ENCODE measurements at regions not wholly inside any gene's neighbourhood (a gene's known extent, or its start where the extent isn't known, plus 50 kb on each side); places are given as distances from the start of the nearest gene placed in this dataset.
"Not testable (repeated sequence)": the region's sequence is repeated elsewhere in the genome, so short reads cannot be mapped to it uniquely, and the experiment has no call there.

- no CpG with 5 or more reads among the region's 30 CpGs for WGBS (ENCODE audit: insufficient coverage, low lambda C conversion rate)
- no peak overlapping the region for H3K27ac ChIP-seq (ENCODE audit: low read length)
Measured at GRCh38 chr13:80705371-80706163, 364.6 kb upstream of the SPRY2 start.

DNA sequence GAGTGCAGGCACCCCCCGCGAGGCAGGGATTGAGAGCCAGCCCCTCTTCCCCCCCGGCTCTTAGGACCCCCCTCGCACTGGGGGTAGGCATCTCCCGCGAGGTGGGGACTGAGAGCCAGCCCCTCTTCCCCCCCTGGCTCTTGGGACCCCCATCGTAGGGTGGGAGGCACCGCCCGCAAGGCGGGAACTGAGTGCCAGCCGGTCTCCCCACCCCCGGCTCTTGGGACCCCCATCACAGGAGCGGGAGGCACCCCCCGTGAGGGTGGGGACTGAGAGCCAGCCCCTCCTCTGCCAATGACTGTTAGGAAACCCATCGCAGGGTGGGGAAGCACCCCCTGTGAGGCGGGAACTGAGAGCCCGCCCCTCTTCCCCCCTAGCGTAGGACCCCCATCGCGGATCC lies 363.4 kb upstream of the SPRY2 start:
- Histone ChIP-seq H3K4me3 (ENCODE audit: low read length) (no peak overlapping the region), H3K36me3 (ENCODE audit: control insufficient read depth, insufficient read depth, low read length) (no peaks in the 10 kb centered on the region), H3K9me3 (ENCODE audit: control insufficient read depth, low read depth, low read length) (peaks cover 29% of the 10 kb centered on the region), H3K27ac (ENCODE audit: low read length) (no peak overlapping the region), H3K4me1 (ENCODE audit: control insufficient read depth, insufficient read depth, low read length) (no peaks in the 10 kb centered on the region), H3K27me3 (ENCODE audit: control insufficient read depth, insufficient read depth, low read length) (no peaks in the 10 kb centered on the region)
- no CpG with 5 or more reads among the region's 20 CpGs for WGBS (ENCODE audit: insufficient coverage, low lambda C conversion rate)
- DNase-seq = no peak

More at GRCh38 chr13:80705371-80706163, 364.6 kb upstream of the SPRY2 start:
- Histone ChIP-seq H3K9me3 (ENCODE audit: control insufficient read depth, low read depth, low read length) (peaks cover 29% of the 10 kb centered on the region), H3K4me1 (ENCODE audit: control insufficient read depth, insufficient read depth, low read length) (no peaks in the 10 kb centered on the region), H3K36me3 (ENCODE audit: control insufficient read depth, insufficient read depth, low read length) (no peaks in the 10 kb centered on the region), H3K27me3 (ENCODE audit: control insufficient read depth, insufficient read depth, low read length) (no peaks in the 10 kb centered on the region), H3K4me3 (ENCODE audit: low read length) (no peak overlapping the region)
- DNase-seq = no peak

DNA sequence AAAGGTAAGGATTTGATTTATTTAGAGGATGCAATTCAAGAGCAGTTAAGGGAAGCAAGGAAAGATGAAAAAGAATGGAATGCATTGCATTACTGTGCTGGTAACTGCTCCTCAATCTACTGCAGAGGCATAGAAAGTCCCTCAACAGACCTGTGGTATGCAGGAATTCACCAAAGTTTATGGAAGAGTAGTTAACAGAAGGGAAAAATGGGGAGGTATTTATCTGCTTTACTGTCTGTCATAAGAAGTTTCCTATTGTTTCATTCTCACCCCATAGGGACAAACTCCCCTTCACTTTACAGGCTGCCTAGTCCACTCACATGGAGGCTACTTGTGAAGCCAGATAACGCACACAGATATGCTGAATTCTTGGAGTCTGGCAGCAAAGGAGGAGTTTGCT lies 354.9 kb upstream of the SPRY2 start:
- H3K4me1 ChIP-seq (ENCODE audit: control insufficient read depth, insufficient read depth, low read length) = no peaks in the 10 kb centered on the region
- no peak overlapping the region for H3K4me3 ChIP-seq (ENCODE audit: low read length)
- no peak overlapping the region for H3K27ac ChIP-seq (ENCODE audit: low read length)
- DNase-seq = no peak
- no peaks in the 10 kb centered on the region for H3K9me3 ChIP-seq (ENCODE audit: control insufficient read depth, low read depth, low read length)
- H3K36me3 ChIP-seq (ENCODE audit: control insufficient read depth, insufficient read depth, low read length) = no peaks in the 10 kb centered on the region
- no CpG with 5 or more reads among the region's 1 CpG for WGBS (ENCODE audit: insufficient coverage, low lambda C conversion rate)
- no peaks in the 10 kb centered on the region for H3K27me3 ChIP-seq (ENCODE audit: control insufficient read depth, insufficient read depth, low read length)

DNA sequence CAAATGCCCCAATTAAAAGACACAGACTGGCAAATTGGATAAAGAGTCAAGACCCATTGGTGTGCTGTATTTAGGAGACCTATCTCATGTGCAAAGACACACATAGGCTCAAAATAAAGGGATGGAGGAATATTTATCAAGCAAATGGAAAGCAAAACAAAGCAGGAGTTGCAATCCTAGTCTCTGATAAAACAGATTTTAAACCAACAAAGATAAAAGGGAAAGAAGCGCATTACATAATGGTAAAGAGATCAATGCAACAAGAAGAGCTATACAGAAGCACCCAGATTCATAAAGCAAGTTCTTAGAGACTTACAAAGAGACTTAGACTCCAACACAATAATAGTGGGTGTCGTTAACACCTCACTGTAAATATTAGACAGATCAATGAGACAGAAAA lies 350.9 kb upstream of the SPRY2 start:
- H3K4me3 ChIP-seq (ENCODE audit: low read length); H3K27ac ChIP-seq (ENCODE audit: low read length); H3K36me3 ChIP-seq (ENCODE audit: control insufficient read depth, insufficient read depth, low read length); H3K27me3 ChIP-seq (ENCODE audit: control insufficient read depth, insufficient read depth, low read length); H3K9me3 ChIP-seq (ENCODE audit: control insufficient read depth, low read depth, low read length); DNase-seq; H3K4me1 ChIP-seq (ENCODE audit: control insufficient read depth, insufficient read depth, low read length): not testable (repeated sequence)
- 100% methylated on average over 1 of the region's 2 CpGs for WGBS (ENCODE audit: insufficient coverage, low lambda C conversion rate)

- DNase-seq = no peak
- WGBS (ENCODE audit: insufficient coverage, low lambda C conversion rate) = no CpG with 5 or more reads among the region's 3 CpGs
- H3K27me3 ChIP-seq (ENCODE audit: control insufficient read depth, insufficient read depth, low read length) = no peaks in the 10 kb centered on the region
Measured at GRCh38 chr13:80690208-80690607, 349.3 kb upstream of the SPRY2 start.

DNA sequence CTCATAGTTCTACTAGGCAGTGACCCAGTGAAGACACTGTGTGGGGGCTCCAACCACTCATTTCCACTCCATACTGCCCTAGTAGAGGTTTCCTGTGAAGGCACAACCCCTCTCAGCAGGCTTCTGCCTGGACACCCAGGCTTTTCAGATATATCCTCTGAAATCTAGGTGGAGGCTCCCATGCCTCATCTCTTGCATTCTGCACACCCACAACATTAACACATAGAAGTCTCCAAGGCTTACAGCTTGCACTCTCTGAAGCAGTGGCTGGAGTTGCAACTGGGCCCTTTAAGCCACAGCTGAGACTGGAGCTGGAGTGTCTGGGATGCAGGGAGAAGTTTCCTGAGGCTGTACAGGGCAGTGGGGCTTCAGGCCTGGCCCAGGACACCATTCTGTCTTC lies 347.7 kb upstream of the SPRY2 start:
- no peak overlapping the region for H3K27ac ChIP-seq (ENCODE audit: low read length)

More at GRCh38 chr13:80690208-80690607, 349.3 kb upstream of the SPRY2 start:
- Histone ChIP-seq H3K4me1 (ENCODE audit: control insufficient read depth, insufficient read depth, low read length) (no peaks in the 10 kb centered on the region), H3K27ac (ENCODE audit: low read length) (no peak overlapping the region), H3K4me3 (ENCODE audit: low read length) (no peak overlapping the region), H3K9me3 (ENCODE audit: control insufficient read depth, low read depth, low read length) (no peaks in the 10 kb centered on the region), H3K36me3 (ENCODE audit: control insufficient read depth, insufficient read depth, low read length) (no peaks in the 10 kb centered on the region)

GRCh38 chr13:80685942-80686341 lies 345.0 kb upstream of the SPRY2 start:
- no peaks in the 10 kb centered on the region for H3K27me3 ChIP-seq (ENCODE audit: control insufficient read depth, insufficient read depth, low read length)
- no peaks in the 10 kb centered on the region for H3K4me1 ChIP-seq (ENCODE audit: control insufficient read depth, insufficient read depth, low read length)
- no peak overlapping the region for H3K27ac ChIP-seq (ENCODE audit: low read length)
- no peak overlapping the region for H3K4me3 ChIP-seq (ENCODE audit: low read length)
- no peaks in the 10 kb centered on the region for H3K9me3 ChIP-seq (ENCODE audit: control insufficient read depth, low read depth, low read length)
- no peak for DNase-seq
- no peaks in the 10 kb centered on the region for H3K36me3 ChIP-seq (ENCODE audit: control insufficient read depth, insufficient read depth, low read length)
- 100% methylated on average over 1 of the region's 1 CpG for WGBS (ENCODE audit: insufficient coverage, low lambda C conversion rate)

More for the DNA sequence above, 347.7 kb upstream of the SPRY2 start:
- Histone ChIP-seq H3K4me3 (ENCODE audit: low read length) (no peak overlapping the region), H3K36me3 (ENCODE audit: control insufficient read depth, insufficient read depth, low read length) (no peaks in the 10 kb centered on the region), H3K27me3 (ENCODE audit: control insufficient read depth, insufficient read depth, low read length) (no peaks in the 10 kb centered on the region), H3K9me3 (ENCODE audit: control insufficient read depth, low read depth, low read length) (no peaks in the 10 kb centered on the region), H3K4me1 (ENCODE audit: control insufficient read depth, insufficient read depth, low read length) (no peaks in the 10 kb centered on the region)
- DNase-seq = no peak

DNA sequence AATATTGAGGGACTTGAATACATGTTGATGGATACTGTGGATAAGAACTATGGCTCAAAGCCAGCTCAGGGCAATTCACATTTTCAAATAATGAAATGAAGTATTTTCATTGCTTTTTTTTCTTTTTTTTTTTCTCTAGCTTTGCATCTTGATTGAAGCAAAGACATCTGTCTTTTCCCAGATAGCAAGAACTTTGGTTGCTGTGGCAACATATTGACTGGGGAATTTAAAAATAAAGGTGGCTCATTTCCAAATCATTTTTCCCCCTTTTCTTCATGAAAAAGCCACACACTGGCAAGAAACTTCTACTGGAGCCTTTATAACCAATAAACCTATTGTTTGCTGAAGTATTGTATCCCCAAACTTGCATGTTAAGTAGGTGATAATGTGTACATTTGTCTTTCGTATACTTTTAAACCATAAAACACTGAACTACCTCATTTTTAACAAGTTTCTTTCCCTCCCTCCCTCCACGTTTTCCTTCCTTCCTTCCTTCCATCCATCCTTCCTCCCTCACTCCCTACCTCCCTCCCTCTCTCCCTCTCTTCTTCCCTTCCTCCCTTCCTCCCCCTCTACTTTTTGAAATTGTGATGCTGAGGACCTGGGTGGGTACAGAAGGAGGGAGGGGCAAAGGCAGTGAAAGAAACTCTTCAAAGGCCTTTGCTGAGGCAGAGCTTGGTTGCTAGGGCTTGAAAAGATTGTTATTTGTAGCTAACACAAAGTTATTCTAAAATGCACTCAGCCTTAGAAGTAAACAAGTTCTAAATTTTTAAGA lies 343.5 kb upstream of the SPRY2 start:
- H3K27me3 ChIP-seq (ENCODE audit: control insufficient read depth, insufficient read depth, low read length) = no peaks in the 10 kb centered on the region
- H3K4me3 ChIP-seq (ENCODE audit: low read length) = no peak overlapping the region
- no peak overlapping the region for H3K27ac ChIP-seq (ENCODE audit: low read length)
- H3K36me3 ChIP-seq (ENCODE audit: control insufficient read depth, insufficient read depth, low read length) = no peaks in the 10 kb centered on the region
- WGBS (ENCODE audit: insufficient coverage, low lambda C conversion rate) = 52% methylated on average over 2 of the region's 2 CpGs
- DNase-seq = no peak
- no peaks in the 10 kb centered on the region for H3K4me1 ChIP-seq (ENCODE audit: control insufficient read depth, insufficient read depth, low read length)
- no peaks in the 10 kb centered on the region for H3K9me3 ChIP-seq (ENCODE audit: control insufficient read depth, low read depth, low read length)

- no peak overlapping the region for H3K27ac ChIP-seq (ENCODE audit: low read length)
- no peaks in the 10 kb centered on the region for H3K9me3 ChIP-seq (ENCODE audit: control insufficient read depth, low read depth, low read length)
- no peaks in the 10 kb centered on the region for H3K4me1 ChIP-seq (ENCODE audit: control insufficient read depth, insufficient read depth, low read length)
- no peaks in the 10 kb centered on the region for H3K27me3 ChIP-seq (ENCODE audit: control insufficient read depth, insufficient read depth, low read length)
- no peak for DNase-seq
- no CpG with 5 or more reads among the region's 1 CpG for WGBS (ENCODE audit: insufficient coverage, low lambda C conversion rate)
- no peak overlapping the region for H3K4me3 ChIP-seq (ENCODE audit: low read length)
- H3K36me3 ChIP-seq (ENCODE audit: control insufficient read depth, insufficient read depth, low read length) = no peaks in the 10 kb centered on the region
Measured at GRCh38 chr13:80680786-80681366, 339.9 kb upstream of the SPRY2 start.

- Histone ChIP-seq H3K9me3 (ENCODE audit: control insufficient read depth, low read depth, low read length) (no peaks in the 10 kb centered on the region), H3K27ac (ENCODE audit: low read length) (no peak overlapping the region), H3K36me3 (ENCODE audit: control insufficient read depth, insufficient read depth, low read length) (no peaks in the 10 kb centered on the region), H3K4me3 (ENCODE audit: low read length) (no peak overlapping the region), H3K27me3 (ENCODE audit: control insufficient read depth, insufficient read depth, low read length) (no peaks in the 10 kb centered on the region), H3K4me1 (ENCODE audit: control insufficient read depth, insufficient read depth, low read length) (no peaks in the 10 kb centered on the region)
- WGBS (ENCODE audit: insufficient coverage, low lambda C conversion rate) = no CpG with 5 or more reads among the region's 1 CpG
- no peak for DNase-seq
Measured at GRCh38 chr13:80679423-80679822, 338.5 kb upstream of the SPRY2 start.
